Liver (tissue), 8 donors: ENCODE measurements at regions not wholly inside any gene's neighbourhood (a gene's known extent, or its start where the extent isn't known, plus 50 kb on each side); places are given as distances from the start of the nearest gene placed in this dataset.

Source experiments
- DNase-seq: peaks from one replicate; pipeline ENCODE4 v3.0.0-alpha.2; 2017; ENCODE audit warnings: low spot score
- H3K27ac ChIP-seq, 2 donors: one replicate each; pipeline ENCODE4 v1.7.0; 2013; ENCODE audit warnings: inconsistent platforms in 2 of 2, low read length in 2 of 2, control low read depth in 1 of 2, low read depth in 1 of 2, mild to moderate bottlenecking in 1 of 2
- H3K27me3 ChIP-seq, 4 donors: one replicate each; pipeline versions ENCODE4 v1.6.1 to v1.7.0; 2013; ENCODE audit warnings: low read length in 3 of 4, inconsistent platforms in 1 of 4, mild to moderate bottlenecking in 1 of 4, moderate library complexity in 1 of 4; ENCODE audit not compliant: control insufficient read depth in 4 of 4, insufficient read depth in 4 of 4
- H3K36me3 ChIP-seq, 4 donors: one replicate each; pipeline versions ENCODE4 v1.6.1 to v1.7.0; 2013; ENCODE audit warnings: low read length in 3 of 4, mild to moderate bottlenecking in 3 of 4, low read depth in 1 of 4, moderate library complexity in 1 of 4; ENCODE audit not compliant: control insufficient read depth in 4 of 4, insufficient read depth in 3 of 4
- H3K4me1 ChIP-seq, 4 donors: one replicate each; pipeline versions ENCODE4 v1.6.1 to v1.7.0; 2013; ENCODE audit warnings: low read length in 3 of 4, mild to moderate bottlenecking in 3 of 4, moderate library complexity in 1 of 4; ENCODE audit not compliant: control insufficient read depth in 4 of 4, insufficient read depth in 4 of 4
- H3K4me3 ChIP-seq, 3 donors: one replicate each; pipeline versions ENCODE4 v1.6.1 to v1.7.0; 2013; ENCODE audit warnings: low read length in 3 of 3, control low read depth in 1 of 3, low read depth in 1 of 3, mild to moderate bottlenecking in 1 of 3
- H3K9ac ChIP-seq, 2 donors: one replicate each; pipeline ENCODE4 v1.7.0; 2013; ENCODE audit warnings: low read length in 2 of 2, mild to moderate bottlenecking in 2 of 2, moderate library complexity in 2 of 2, control low read depth in 1 of 2, low read depth in 1 of 2
- H3K9me3 ChIP-seq, 4 donors: one replicate each; pipeline versions ENCODE4 v1.6.1 to v1.7.0; 2013; ENCODE audit warnings: low read length in 3 of 4; ENCODE audit not compliant: control insufficient read depth in 4 of 4
- CTCF ChIP-seq: fragments of 150-350 bp; IDR thresholded peaks from 2 replicates; pipeline ENCODE4 v1.5.1; 2017; ENCODE audit warnings: improper control_type of control experiment, low read depth, low read length; ENCODE audit not compliant: missing input control
- EGR1 ChIP-seq, 2 donors: IDR thresholded peaks; 2 replicates each; pipeline ENCODE4 v1.6.1; 2016 to 2018; ENCODE audit warnings: antibody characterized with exemption in 2 of 2, low read depth in 2 of 2
- FOXA1 ChIP-seq: IDR thresholded peaks from 2 replicates; pipeline ENCODE4 v1.6.1; 2016; ENCODE audit warnings: antibody characterized with exemption
- FOXA2 ChIP-seq: IDR thresholded peaks from 2 replicates; pipeline ENCODE4 v1.6.1; 2016; ENCODE audit warnings: antibody characterized with exemption
- GABPA ChIP-seq, 2 donors: IDR thresholded peaks in 1 of 2; conservative IDR thresholded peaks in 1 of 2; 2 replicates each; pipeline ENCODE4 v1.6.1; 2016; ENCODE audit warnings: antibody characterized with exemption in 2 of 2, mild to moderate bottlenecking in 1 of 2, moderate library complexity in 1 of 2
- HNF4A ChIP-seq, 2 donors: conservative IDR thresholded peaks; 2 replicates each; pipeline ENCODE4 v1.6.1; 2016; ENCODE audit warnings: antibody characterized with exemption in 2 of 2, mild to moderate bottlenecking in 2 of 2
- HNF4G ChIP-seq: IDR thresholded peaks from 2 replicates; pipeline ENCODE4 v1.6.1; 2016; ENCODE audit warnings: antibody characterized with exemption
- JUND ChIP-seq, 2 donors: IDR thresholded peaks; 2 replicates each; pipeline ENCODE4 v1.6.1; 2016; ENCODE audit warnings: antibody characterized with exemption in 2 of 2
- MAX ChIP-seq: IDR thresholded peaks from 2 replicates; pipeline ENCODE4 v1.6.1; 2016; ENCODE audit warnings: antibody characterized with exemption
- NR2F2 ChIP-seq: IDR thresholded peaks from 2 replicates; pipeline ENCODE4 v1.6.1; 2016; ENCODE audit warnings: antibody characterized with exemption
- RAD21 ChIP-seq, 2 donors: IDR thresholded peaks; 2 replicates each; pipeline ENCODE4 v1.6.1; 2016; ENCODE audit warnings: antibody characterized with exemption in 2 of 2, mild to moderate bottlenecking in 2 of 2
- REST ChIP-seq: IDR thresholded peaks from 2 replicates; pipeline ENCODE4 v1.6.1; 2016; ENCODE audit warnings: antibody characterized with exemption, mild to moderate bottlenecking
- RXRA ChIP-seq, 2 donors: IDR thresholded peaks; 2 replicates each; pipeline ENCODE4 v1.6.1; 2017 to 2018; ENCODE audit warnings: antibody characterized with exemption in 2 of 2, mild to moderate bottlenecking in 1 of 2
- SP1 ChIP-seq: IDR thresholded peaks from 2 replicates; pipeline ENCODE4 v1.6.1; 2018; ENCODE audit warnings: antibody characterized with exemption, mild to moderate bottlenecking
- YY1 ChIP-seq: IDR thresholded peaks from 2 replicates; pipeline ENCODE4 v1.6.1; 2016; ENCODE audit warnings: antibody characterized with exemption, mild to moderate bottlenecking
- ZBTB33 ChIP-seq: IDR thresholded peaks from 2 replicates; pipeline ENCODE4 v1.6.1; 2016; ENCODE audit warnings: antibody characterized with exemption
- WGBS: extraction: QIAGEN DNeasy Blood & Tissue Kit; methylation state at CpG from one replicate; pipeline ENCODE4 v1.1.7; 2013; 5-methylcytosine and 5-hydroxymethylcytosine counted together
- donor health status: healthy.
- donor health status: healthy.
- donor health status: healthy.
- donor health status: healthy.
- donor health status: healthy.

- H3K27ac ChIP-seq: no peak overlapping the region
- DNase-seq: no peak
- TF ChIP-seq FOXA1 (no peak), HNF4A (conservative IDR thresholded peaks at IDR 0.05) (no peak)
- no peaks in the 10 kb centered on the region for H3K9me3 ChIP-seq
- H3K9ac ChIP-seq: no peak overlapping the region
- no peak overlapping the region for H3K4me3 ChIP-seq
- H3K27me3 ChIP-seq: no peaks in the 10 kb centered on the region
- no peaks in the 10 kb centered on the region for H3K4me1 ChIP-seq
- no peaks in the 10 kb centered on the region for H3K36me3 ChIP-seq
These were observed 301.8 kb upstream of the ZWINT start for GRCh38 chr10:56662765-56663447.

GRCh38 chr10:56653289-56653688 is 292.2 kb upstream of the ZWINT start:
- no peak overlapping the region for H3K9ac ChIP-seq
- WGBS: 42% methylated on average over 1 of the region's 1 CpG
- H3K4me1 ChIP-seq: no peaks in the 10 kb centered on the region
- peaks cover 0 to 6% (median 2%) of the 10 kb centered on the region in 4 donors for H3K9me3 ChIP-seq
- H3K27me3 ChIP-seq: no peaks in the 10 kb centered on the region
- H3K36me3 ChIP-seq: no peaks in the 10 kb centered on the region
- TF ChIP-seq SP1 (no peak), FOXA1 (no peak), NR2F2 (no peak), ZBTB33 (no peak), MAX (no peak), FOXA2 (no peak), YY1 (no peak), HNF4G (no peak), EGR1 (IDR thresholded peaks at IDR 0.05; ENCODE audit: low read depth in 2 of 2) (no peak), HNF4A (conservative IDR thresholded peaks at IDR 0.05) (no peak), REST (no peak)
- no peak overlapping the region for H3K4me3 ChIP-seq
- no peak for DNase-seq
- H3K27ac ChIP-seq: no peak overlapping the region

GRCh38 chr10:56646329-56647111 is 285.5 kb upstream of the ZWINT start:
- H3K4me3 ChIP-seq: no peak overlapping the region
- WGBS: 78% methylated on average over 13 of the region's 13 CpGs
- H3K4me1 ChIP-seq: no peaks in the 10 kb centered on the region
- no peaks in the 10 kb centered on the region for H3K27me3 ChIP-seq
- H3K36me3 ChIP-seq: no peaks in the 10 kb centered on the region
- no peak for TF ChIP-seq SP1
- no peak for TF ChIP-seq GABPA (IDR thresholded peaks at IDR 0.05 in 1 of 2, conservative IDR thresholded peaks at IDR 0.05 in 1 of 2)
- TF ChIP-seq RXRA (IDR thresholded peaks at IDR 0.05): no peak
- TF ChIP-seq RAD21 (IDR thresholded peaks at IDR 0.05): no peak
- TF ChIP-seq EGR1 (IDR thresholded peaks at IDR 0.05; ENCODE audit: low read depth in 2 of 2): no peak
- TF ChIP-seq CTCF: no peak
- TF ChIP-seq JUND (IDR thresholded peaks at IDR 0.05): no peak
- no peak overlapping the region for H3K27ac ChIP-seq
- H3K9ac ChIP-seq: no peak overlapping the region
- H3K9me3 ChIP-seq: peaks cover 0 to 2% (median 0%) of the 10 kb centered on the region in 4 donors
- DNase-seq: no peak
